ENCODE measurements at regions not wholly inside any gene's neighbourhood (a gene's known extent, or its start where the extent isn't known, plus 50 kb on each side); places are given as distances from the start of the nearest gene placed in this dataset.

DNA sequence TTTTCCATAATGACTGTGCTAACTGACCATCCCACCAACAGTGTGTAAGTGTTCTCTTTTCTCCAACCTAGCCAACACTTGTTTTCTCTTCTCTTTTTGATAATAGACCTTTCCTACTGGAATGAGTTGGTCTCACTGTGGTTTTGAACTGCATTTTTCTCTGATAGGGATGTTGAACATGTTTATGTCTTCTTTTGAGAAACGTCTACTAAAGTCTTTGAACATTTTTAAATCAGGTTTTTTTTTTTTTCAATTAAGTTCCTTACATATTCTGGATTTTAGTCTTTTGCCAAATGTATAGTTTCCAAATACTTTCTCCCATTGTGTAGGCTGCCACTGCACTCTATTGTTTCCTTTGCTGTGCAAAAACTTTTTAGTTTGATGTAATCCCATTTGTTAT, 405.5 kb upstream of the FIGN start (continued):
- no peak for TF ChIP-seq FOSL2 (IDR thresholded peaks at IDR 0.05; ENCODE audit: borderline replicate concordance, low read depth)
- TF ChIP-seq, protein P1, sequence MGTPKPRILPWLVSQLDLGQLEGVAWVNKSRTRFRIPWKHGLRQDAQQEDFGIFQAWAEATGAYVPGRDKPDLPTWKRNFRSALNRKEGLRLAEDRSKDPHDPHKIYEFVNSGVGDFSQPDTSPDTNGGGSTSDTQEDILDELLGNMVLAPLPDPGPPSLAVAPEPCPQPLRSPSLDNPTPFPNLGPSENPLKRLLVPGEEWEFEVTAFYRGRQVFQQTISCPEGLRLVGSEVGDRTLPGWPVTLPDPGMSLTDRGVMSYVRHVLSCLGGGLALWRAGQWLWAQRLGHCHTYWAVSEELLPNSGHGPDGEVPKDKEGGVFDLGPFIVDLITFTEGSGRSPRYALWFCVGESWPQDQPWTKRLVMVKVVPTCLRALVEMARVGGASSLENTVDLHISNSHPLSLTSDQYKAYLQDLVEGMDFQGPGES (IDR thresholded peaks at IDR 0.05; ENCODE audit: low read depth, low read length) = no peak
- TF ChIP-seq NRF1 (IDR thresholded peaks at IDR 0.05; ENCODE audit: low read depth, low read length) = no peak
- TF ChIP-seq TEAD4 (IDR thresholded peaks at IDR 0.05; ENCODE audit: borderline replicate concordance, insufficient read depth) = no peak
- no peak for TF ChIP-seq GATA2 (CRISPR knock-in tag; IDR thresholded peaks at IDR 0.05)
- TF ChIP-seq MXI1 (IDR thresholded peaks at IDR 0.05; ENCODE audit: low read depth, low read length) = no peak

DNA sequence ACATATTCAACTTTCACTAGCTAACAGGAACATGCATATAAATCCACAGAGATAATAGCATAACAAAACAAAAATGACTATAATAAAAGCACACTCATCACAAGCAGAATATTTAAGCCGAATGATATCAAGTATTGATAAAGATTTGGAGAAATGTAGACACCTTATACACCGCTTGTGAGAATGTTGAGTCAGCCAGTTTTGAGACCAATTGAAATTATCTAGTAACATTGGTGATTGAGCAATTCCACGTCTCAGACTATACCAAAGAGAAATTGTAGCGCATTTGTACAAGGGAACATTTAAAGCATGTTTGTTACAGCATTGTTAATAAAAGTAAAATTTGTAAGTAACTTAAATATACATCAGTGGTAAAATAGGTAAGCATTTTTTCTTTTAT, 402.9 kb upstream of the FIGN start:
- Histone ChIP-seq H3K9me2 (no peaks in the 10 kb centered on the region), H3K4me2 (no peak overlapping the region), H3F3A (replicated peaks; ENCODE audit: insufficient read depth) (no peaks in the 10 kb centered on the region), H2AFZ (ENCODE audit: low read depth) (no peak overlapping the region), H3K9me3 (no peaks in the 10 kb centered on the region), H3K9ac (no peak overlapping the region), H3K4me3 (ENCODE audit: low read depth in 2 of 2, low read length in 1 of 2) (no peak overlapping the region), H3K27ac (ENCODE audit: low read depth in 2 of 2, low read length in 1 of 2) (no peak overlapping the region), H3K79me2 (ENCODE audit: insufficient read depth) (no peaks in the 10 kb centered on the region), H4K20me1 (ENCODE audit: insufficient read depth) (no peaks in the 10 kb centered on the region), H3K27me3 (ENCODE audit: insufficient read depth) (no peaks in the 10 kb centered on the region), H3K4me1 (ENCODE audit: control insufficient read depth in 1 of 2, insufficient read depth in 2 of 2, low read depth in 1 of 2, low read length in 1 of 2) (no peaks in the 10 kb centered on the region; a peak in 1 of 4 replicates), H3K36me3 (replicated peaks in 1 of 2; ENCODE audit: control insufficient read depth in 1 of 2, insufficient read depth in 2 of 2, low read length in 1 of 2) (no peaks in the 10 kb centered on the region)
- TF ChIP-seq NRF1 (IDR thresholded peaks at IDR 0.05; ENCODE audit: low read depth, low read length) (no peak), YY1 (IDR thresholded peaks at IDR 0.05; ENCODE audit: low read depth) (no peak), RXRA (IDR thresholded peaks at IDR 0.05; ENCODE audit: borderline replicate concordance, low read depth) (no peak), JUND (IDR thresholded peaks at IDR 0.05) (no peak), NFIC (IDR thresholded peaks at IDR 0.05; ENCODE audit: borderline replicate concordance) (no peak), FOXJ3 (CRISPR knock-in tag; IDR thresholded peaks at IDR 0.05) (no peak), RFX5 (IDR thresholded peaks at IDR 0.05; ENCODE audit: low read length) (no peak)
- ChIA-PET CTCF (interaction anchor here (1.0 to 2.2 kb wide), 2 partner anchors 11 to 14 kb away, joined by 3 to 4 read pairs; no protein-coding TSS in a partner anchor), POLR2A (no interaction called here)
- WGBS (ENCODE audit: low lambda C conversion rate) = 82% methylated on average over 4 of the region's 4 CpGs
- DNase-seq = no peak

DNA sequence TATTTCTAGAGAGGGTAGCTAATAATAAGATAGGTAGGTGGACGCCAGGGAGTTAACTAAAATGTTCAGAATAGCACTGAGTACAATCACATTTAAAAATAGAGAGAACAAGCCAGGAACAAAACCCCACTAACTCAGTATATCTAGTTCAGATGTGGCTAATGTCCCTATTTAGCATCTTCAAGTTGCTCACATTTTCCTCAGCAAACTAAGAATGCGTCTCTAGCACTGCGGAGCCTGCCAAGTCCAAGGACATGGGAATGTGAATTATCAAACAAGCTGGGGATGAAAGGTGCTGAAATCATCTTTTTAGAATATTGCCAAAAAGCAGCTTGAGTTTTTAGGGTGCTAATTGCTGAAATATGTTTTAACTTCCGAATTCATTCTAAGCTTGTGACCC, 398.5 kb upstream of the FIGN start:
- WGBS (ENCODE audit: low lambda C conversion rate) = 68% methylated on average over 4 of the region's 4 CpGs
- no peak overlapping the region for H3K27ac ChIP-seq (ENCODE audit: low read depth in 2 of 2, low read length in 1 of 2)
- no peak overlapping the region for H3K4me3 ChIP-seq (ENCODE audit: low read depth in 2 of 2, low read length in 1 of 2)
- H3K36me3 ChIP-seq (replicated peaks in 1 of 2; ENCODE audit: control insufficient read depth in 1 of 2, insufficient read depth in 2 of 2, low read length in 1 of 2) = no peaks in the 10 kb centered on the region
- no peaks in the 10 kb centered on the region for H3K27me3 ChIP-seq (ENCODE audit: insufficient read depth)
- DNase-seq = no peak
- H3K9me2 ChIP-seq = no peaks in the 10 kb centered on the region
- POLR2A ChIA-PET = interaction anchor here (0.7 kb wide), 1 partner anchor 420 kb away, joined by 5 read pairs; no protein-coding TSS in a partner anchor
- CTCF ChIA-PET = interaction anchor here (0.7 to 1.8 kb wide), 5 partner anchors 13 to 952 kb away, joined by 3 to 4 read pairs (median 3); no protein-coding TSS in a partner anchor
- H3F3A ChIP-seq (replicated peaks; ENCODE audit: insufficient read depth) = no peaks in the 10 kb centered on the region
- H2AFZ ChIP-seq (ENCODE audit: low read depth) = 0 out of 2 replicates have a peak overlapping the region, but pooled peaks have one; percentile 35
- H3K9ac ChIP-seq = no peak overlapping the region
- H3K9me3 ChIP-seq = no peaks in the 10 kb centered on the region
- H4K20me1 ChIP-seq (ENCODE audit: insufficient read depth) = no peaks in the 10 kb centered on the region
- H3K4me2 ChIP-seq = no peak overlapping the region
- H3K79me2 ChIP-seq (ENCODE audit: insufficient read depth) = no peaks in the 10 kb centered on the region
- H3K4me1 ChIP-seq (ENCODE audit: control insufficient read depth in 1 of 2, insufficient read depth in 2 of 2, low read depth in 1 of 2, low read length in 1 of 2) = no peaks in the 10 kb centered on the region; a peak in 1 of 4 replicates
- no peak for TF ChIP-seq MXI1 (IDR thresholded peaks at IDR 0.05; ENCODE audit: low read depth, low read length)
- TF ChIP-seq RCOR1 (IDR thresholded peaks at IDR 0.05; ENCODE audit: low read length) = no peak
- TF ChIP-seq, protein P2, sequence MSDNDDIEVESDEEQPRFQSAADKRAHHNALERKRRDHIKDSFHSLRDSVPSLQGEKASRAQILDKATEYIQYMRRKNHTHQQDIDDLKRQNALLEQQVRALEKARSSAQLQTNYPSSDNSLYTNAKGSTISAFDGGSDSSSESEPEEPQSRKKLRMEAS (IDR thresholded peaks at IDR 0.05; ENCODE audit: low read depth) = no peak
- TF ChIP-seq FOSL2 (IDR thresholded peaks at IDR 0.05; ENCODE audit: borderline replicate concordance, low read depth) = no peak
- no peak for TF ChIP-seq EZH2phosphoT487 (IDR thresholded peaks at IDR 0.05; ENCODE audit: borderline replicate concordance, low read depth)
- no peak for TF ChIP-seq SIN3A (IDR thresholded peaks at IDR 0.05; ENCODE audit: borderline replicate concordance, low read depth, low read length)
- no peak for TF ChIP-seq MEF2A (IDR thresholded peaks at IDR 0.05; ENCODE audit: borderline replicate concordance, low read depth)
- no peak for TF ChIP-seq TAF1 (IDR thresholded peaks at IDR 0.05; ENCODE audit: borderline replicate concordance, low read depth, low read length)
- no peak for TF ChIP-seq FOXJ3 (CRISPR knock-in tag; IDR thresholded peaks at IDR 0.05)
- TF ChIP-seq, protein P3, sequence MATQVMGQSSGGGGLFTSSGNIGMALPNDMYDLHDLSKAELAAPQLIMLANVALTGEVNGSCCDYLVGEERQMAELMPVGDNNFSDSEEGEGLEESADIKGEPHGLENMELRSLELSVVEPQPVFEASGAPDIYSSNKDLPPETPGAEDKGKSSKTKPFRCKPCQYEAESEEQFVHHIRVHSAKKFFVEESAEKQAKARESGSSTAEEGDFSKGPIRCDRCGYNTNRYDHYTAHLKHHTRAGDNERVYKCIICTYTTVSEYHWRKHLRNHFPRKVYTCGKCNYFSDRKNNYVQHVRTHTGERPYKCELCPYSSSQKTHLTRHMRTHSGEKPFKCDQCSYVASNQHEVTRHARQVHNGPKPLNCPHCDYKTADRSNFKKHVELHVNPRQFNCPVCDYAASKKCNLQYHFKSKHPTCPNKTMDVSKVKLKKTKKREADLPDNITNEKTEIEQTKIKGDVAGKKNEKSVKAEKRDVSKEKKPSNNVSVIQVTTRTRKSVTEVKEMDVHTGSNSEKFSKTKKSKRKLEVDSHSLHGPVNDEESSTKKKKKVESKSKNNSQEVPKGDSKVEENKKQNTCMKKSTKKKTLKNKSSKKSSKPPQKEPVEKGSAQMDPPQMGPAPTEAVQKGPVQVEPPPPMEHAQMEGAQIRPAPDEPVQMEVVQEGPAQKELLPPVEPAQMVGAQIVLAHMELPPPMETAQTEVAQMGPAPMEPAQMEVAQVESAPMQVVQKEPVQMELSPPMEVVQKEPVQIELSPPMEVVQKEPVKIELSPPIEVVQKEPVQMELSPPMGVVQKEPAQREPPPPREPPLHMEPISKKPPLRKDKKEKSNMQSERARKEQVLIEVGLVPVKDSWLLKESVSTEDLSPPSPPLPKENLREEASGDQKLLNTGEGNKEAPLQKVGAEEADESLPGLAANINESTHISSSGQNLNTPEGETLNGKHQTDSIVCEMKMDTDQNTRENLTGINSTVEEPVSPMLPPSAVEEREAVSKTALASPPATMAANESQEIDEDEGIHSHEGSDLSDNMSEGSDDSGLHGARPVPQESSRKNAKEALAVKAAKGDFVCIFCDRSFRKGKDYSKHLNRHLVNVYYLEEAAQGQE (IDR thresholded peaks at IDR 0.05; ENCODE audit: low read depth, low read length) = no peak
- TF ChIP-seq, protein P4, sequence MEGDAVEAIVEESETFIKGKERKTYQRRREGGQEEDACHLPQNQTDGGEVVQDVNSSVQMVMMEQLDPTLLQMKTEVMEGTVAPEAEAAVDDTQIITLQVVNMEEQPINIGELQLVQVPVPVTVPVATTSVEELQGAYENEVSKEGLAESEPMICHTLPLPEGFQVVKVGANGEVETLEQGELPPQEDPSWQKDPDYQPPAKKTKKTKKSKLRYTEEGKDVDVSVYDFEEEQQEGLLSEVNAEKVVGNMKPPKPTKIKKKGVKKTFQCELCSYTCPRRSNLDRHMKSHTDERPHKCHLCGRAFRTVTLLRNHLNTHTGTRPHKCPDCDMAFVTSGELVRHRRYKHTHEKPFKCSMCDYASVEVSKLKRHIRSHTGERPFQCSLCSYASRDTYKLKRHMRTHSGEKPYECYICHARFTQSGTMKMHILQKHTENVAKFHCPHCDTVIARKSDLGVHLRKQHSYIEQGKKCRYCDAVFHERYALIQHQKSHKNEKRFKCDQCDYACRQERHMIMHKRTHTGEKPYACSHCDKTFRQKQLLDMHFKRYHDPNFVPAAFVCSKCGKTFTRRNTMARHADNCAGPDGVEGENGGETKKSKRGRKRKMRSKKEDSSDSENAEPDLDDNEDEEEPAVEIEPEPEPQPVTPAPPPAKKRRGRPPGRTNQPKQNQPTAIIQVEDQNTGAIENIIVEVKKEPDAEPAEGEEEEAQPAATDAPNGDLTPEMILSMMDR (IDR thresholded peaks at IDR 0.05) = no peak

All from SK-N-SH (cell line).